ENCODE measurements at regions not wholly inside any gene's neighbourhood (a gene's known extent, or its start where the extent isn't known, plus 50 kb on each side); places are given as distances from the start of the nearest gene placed in this dataset.

GRCh38 chr4:108249397-108249796 is 80.7 kb upstream of the LEF1 start:
- H3K27me3 Mint-ChIP-seq (ENCODE audit: low read depth): no peaks in the 10 kb centered on the region
- H3K4me1 Mint-ChIP-seq (ENCODE audit: low read depth): peaks cover 2% of the 10 kb centered on the region
- H3K36me3 Mint-ChIP-seq (ENCODE audit: low read depth): peaks cover 2% of the 10 kb centered on the region
- no peak overlapping the region for H3K27ac Mint-ChIP-seq (ENCODE audit: unreplicated experiment)
- TF ChIP-seq, protein P1, sequence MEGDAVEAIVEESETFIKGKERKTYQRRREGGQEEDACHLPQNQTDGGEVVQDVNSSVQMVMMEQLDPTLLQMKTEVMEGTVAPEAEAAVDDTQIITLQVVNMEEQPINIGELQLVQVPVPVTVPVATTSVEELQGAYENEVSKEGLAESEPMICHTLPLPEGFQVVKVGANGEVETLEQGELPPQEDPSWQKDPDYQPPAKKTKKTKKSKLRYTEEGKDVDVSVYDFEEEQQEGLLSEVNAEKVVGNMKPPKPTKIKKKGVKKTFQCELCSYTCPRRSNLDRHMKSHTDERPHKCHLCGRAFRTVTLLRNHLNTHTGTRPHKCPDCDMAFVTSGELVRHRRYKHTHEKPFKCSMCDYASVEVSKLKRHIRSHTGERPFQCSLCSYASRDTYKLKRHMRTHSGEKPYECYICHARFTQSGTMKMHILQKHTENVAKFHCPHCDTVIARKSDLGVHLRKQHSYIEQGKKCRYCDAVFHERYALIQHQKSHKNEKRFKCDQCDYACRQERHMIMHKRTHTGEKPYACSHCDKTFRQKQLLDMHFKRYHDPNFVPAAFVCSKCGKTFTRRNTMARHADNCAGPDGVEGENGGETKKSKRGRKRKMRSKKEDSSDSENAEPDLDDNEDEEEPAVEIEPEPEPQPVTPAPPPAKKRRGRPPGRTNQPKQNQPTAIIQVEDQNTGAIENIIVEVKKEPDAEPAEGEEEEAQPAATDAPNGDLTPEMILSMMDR (IDR thresholded peaks at IDR 0.05): no peak
- no peak for DNase-seq (ENCODE audit: low spot score)
- peaks cover 11% of the 10 kb centered on the region for H3K9me3 Mint-ChIP-seq (ENCODE audit: low read depth)
- no peak overlapping the region for H3K4me3 Mint-ChIP-seq (ENCODE audit: unreplicated experiment)

DNA sequence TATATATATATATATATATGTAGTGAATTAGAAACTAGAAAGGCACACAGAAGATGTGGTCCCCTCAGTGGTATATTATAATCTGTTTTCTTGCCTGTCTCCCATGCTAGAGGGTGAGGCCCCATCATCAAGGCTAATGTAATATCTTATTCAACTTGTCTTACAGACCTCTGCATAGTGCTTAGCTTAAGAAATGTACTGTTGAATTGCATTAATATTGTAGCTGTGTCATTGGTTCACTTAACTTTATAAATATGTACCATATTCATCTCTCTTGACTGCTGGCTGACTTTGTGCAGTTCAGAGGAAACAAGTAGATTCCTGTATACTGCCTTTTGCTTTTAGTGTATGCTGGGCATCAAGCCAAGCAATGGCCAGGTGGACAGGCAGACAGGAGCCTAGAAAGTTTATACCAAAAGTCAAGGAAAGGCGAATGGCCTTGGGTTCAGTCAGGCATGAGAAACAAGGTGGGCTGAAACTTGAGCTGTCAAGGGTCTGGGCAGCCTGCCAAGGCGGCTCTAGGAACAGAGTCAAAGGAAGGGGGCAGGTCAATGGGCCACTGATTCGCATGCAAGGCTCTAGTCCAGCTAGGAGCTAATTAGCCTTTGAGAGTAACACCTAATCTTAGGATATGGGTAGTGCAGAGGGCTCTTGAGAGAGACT is 78.8 kb upstream of the LEF1 start:
- TF ChIP-seq, protein P1 (IDR thresholded peaks at IDR 0.05): no peak
- Mint-ChIP-seq H3K36me3 (ENCODE audit: low read depth) (peaks cover 2% of the 10 kb centered on the region), H3K9me3 (ENCODE audit: low read depth) (peaks cover 11% of the 10 kb centered on the region), H3K27me3 (ENCODE audit: low read depth) (no peaks in the 10 kb centered on the region), H3K4me3 (ENCODE audit: unreplicated experiment) (no peak overlapping the region), H3K27ac (ENCODE audit: unreplicated experiment) (no peak overlapping the region), H3K4me1 (ENCODE audit: low read depth) (peaks cover 3% of the 10 kb centered on the region)
- peak; percentile 62 for DNase-seq (ENCODE audit: low spot score)

DNA sequence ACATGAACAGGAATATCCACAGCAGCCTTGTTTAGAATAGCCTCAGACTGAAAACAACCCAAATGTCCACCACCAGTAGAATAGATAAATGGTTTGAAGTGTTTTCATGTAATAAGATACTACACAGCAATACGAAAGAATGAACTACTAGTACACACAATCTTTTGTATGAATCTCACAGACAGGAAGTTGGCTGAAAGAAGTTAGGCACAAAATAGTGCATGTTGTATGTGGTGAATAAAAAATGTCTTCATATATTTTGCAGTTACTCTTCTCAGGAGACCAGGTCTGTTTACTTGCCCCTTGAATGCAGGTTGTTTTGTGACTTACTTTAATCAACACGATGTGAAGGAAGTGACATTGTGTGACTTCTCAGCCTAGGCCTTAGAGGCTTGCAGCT is 75.9 kb upstream of the LEF1 start:
- TF ChIP-seq, protein P1 (IDR thresholded peaks at IDR 0.05): no peak
- H3K9me3 Mint-ChIP-seq (ENCODE audit: low read depth): peaks cover 6% of the 10 kb centered on the region

DNA sequence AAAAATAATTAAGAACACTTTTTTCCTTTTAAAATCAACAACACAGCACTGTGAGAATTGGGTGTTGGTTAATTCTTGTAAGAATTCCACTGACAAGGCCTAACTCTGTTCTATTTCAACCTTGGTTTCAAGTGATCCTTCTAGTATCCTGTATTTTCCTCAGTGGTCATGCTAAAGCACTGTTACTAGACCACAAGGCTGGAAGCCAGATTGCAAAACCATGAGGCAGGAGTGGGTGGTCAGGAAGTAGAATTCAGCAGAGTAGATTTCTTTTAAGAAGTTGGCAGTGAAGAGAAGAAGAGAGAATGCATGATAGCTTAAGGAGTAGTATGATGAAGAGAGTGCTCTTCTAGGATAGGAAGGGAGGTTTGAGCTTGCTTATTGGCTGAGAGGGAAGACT is 71.6 kb upstream of the LEF1 start:
- peaks cover 3% of the 10 kb centered on the region for H3K4me1 Mint-ChIP-seq (ENCODE audit: low read depth)
- no peak overlapping the region for H3K27ac Mint-ChIP-seq (ENCODE audit: unreplicated experiment)
- no peak for DNase-seq (ENCODE audit: low spot score)
- no peaks in the 10 kb centered on the region for H3K9me3 Mint-ChIP-seq (ENCODE audit: low read depth)
- H3K27me3 Mint-ChIP-seq (ENCODE audit: low read depth): no peaks in the 10 kb centered on the region
- H3K36me3 Mint-ChIP-seq (ENCODE audit: low read depth): no peaks in the 10 kb centered on the region
- TF ChIP-seq, protein P1 (IDR thresholded peaks at IDR 0.05): no peak
- H3K4me3 Mint-ChIP-seq (ENCODE audit: unreplicated experiment): no peak overlapping the region

More for the DNA sequence above, 75.9 kb upstream of the LEF1 start:
- H3K36me3 Mint-ChIP-seq (ENCODE audit: low read depth): peaks cover 2% of the 10 kb centered on the region
- DNase-seq (ENCODE audit: low spot score): no peak
- H3K4me3 Mint-ChIP-seq (ENCODE audit: unreplicated experiment): no peak overlapping the region
- peaks cover 3% of the 10 kb centered on the region for H3K4me1 Mint-ChIP-seq (ENCODE audit: low read depth)
- H3K27me3 Mint-ChIP-seq (ENCODE audit: low read depth): no peaks in the 10 kb centered on the region
- no peak overlapping the region for H3K27ac Mint-ChIP-seq (ENCODE audit: unreplicated experiment)

- Mint-ChIP-seq H3K4me3 (ENCODE audit: unreplicated experiment) (no peak overlapping the region), H3K27me3 (ENCODE audit: low read depth) (no peaks in the 10 kb centered on the region), H3K9me3 (ENCODE audit: low read depth) (peaks cover 15% of the 10 kb centered on the region), H3K4me1 (ENCODE audit: low read depth) (no peaks in the 10 kb centered on the region), H3K36me3 (ENCODE audit: low read depth) (peaks cover 3% of the 10 kb centered on the region), H3K27ac (ENCODE audit: unreplicated experiment) (no peak overlapping the region)
- TF ChIP-seq, protein P1 (IDR thresholded peaks at IDR 0.05): no peak
- no peak for DNase-seq (ENCODE audit: low spot score)
These were observed 69.0 kb upstream of the LEF1 start for GRCh38 chr4:108237693-108238092.

Measured in chondrocyte (in vitro differentiated cells).